GM12892 (cell line): ENCODE measurements at regions not wholly inside any gene's neighbourhood (a gene's known extent, or its start where the extent isn't known, plus 50 kb on each side); places are given as distances from the start of the nearest gene placed in this dataset.

Experiments
- POLR2A ChIP-seq: IDR thresholded peaks from 2 replicates; pipeline ENCODE4 v1.6.1; 2011; ENCODE audit warnings: low read depth, low read length, control low read depth
- POLR2AphosphoS5 ChIP-seq: IDR thresholded peaks from 2 replicates; pipeline ENCODE4 v1.6.1; 2011; ENCODE audit warnings: low read depth, low read length, control low read depth
- TAF1 ChIP-seq: IDR thresholded peaks from 2 replicates; pipeline ENCODE4 v1.6.1; 2011; ENCODE audit warnings: low read depth, mild to moderate bottlenecking, control low read depth, low read length, borderline replicate concordance

- TF ChIP-seq POLR2AphosphoS5 (no peak), POLR2A (no peak), TAF1 (no peak)
Measured at GRCh38 chrX:95509474-95509873, 1175.2 kb upstream of the DIAPH2 start.
